ENCODE measurements at regions not wholly inside any gene's neighbourhood (a gene's known extent, or its start where the extent isn't known, plus 50 kb on each side); places are given as distances from the start of the nearest gene placed in this dataset.

- FAIRE-seq: peak; percentile 47
- WGBS (ENCODE audit: insufficient coverage, insufficient replicate concordance, low lambda C conversion rate, missing lambda C conversion rate): 0% methylated on average over 2 of the region's 2 CpGs
- no TSS peak for BruUV-seq (replicated peaks)
Measured at GRCh38 chr2:60353863-60354262, 199.6 kb downstream of the BCL11A start.

More at GRCh38 chr2:60353863-60354262, 199.6 kb downstream of the BCL11A start:
- ChIA-PET POLR2A (interaction anchor here (0.7 kb wide), 1 partner anchor 39 kb away, joined by 4 read pairs; no protein-coding TSS in a partner anchor), RAD21 (ENCODE audit: unreplicated experiment) (interaction anchor here (0.7 to 3.3 kb wide), 4 partner anchors 12 to 196 kb away, joined by 3 to 11 read pairs (median 6); no protein-coding TSS in a partner anchor), SMC1A (ENCODE audit: uncharacterized antibody, unreplicated experiment) (interaction anchor here (0.6 to 3.0 kb wide), 11 partner anchors 8 to 163 kb away, joined by 3 to 11 read pairs (median 4); no protein-coding TSS in a partner anchor), CTCF (interaction anchor here (1.2 to 1.8 kb wide), 6 partner anchors 12 to 103 kb away, joined by 3 to 6 read pairs (median 5); no protein-coding TSS in a partner anchor)
- no peak overlapping the region for H3K4me3 ChIP-seq
- peak overlapping the region; percentile 88 for H2AFZ ChIP-seq (ENCODE audit: control insufficient read depth, low read depth, low read length)
- intact Hi-C loops (cut with micrococcal nuclease; ENCODE audit: unreplicated experiment): loop anchor here (5.0 kb wide), 1 partner anchor 193 kb away; no protein-coding TSS in a partner anchor
- peaks cover 79% of the 10 kb centered on the region for H3K4me1 ChIP-seq (ENCODE audit: control insufficient read depth, insufficient read depth, low read length)
- H4K20me1 ChIP-seq (ENCODE audit: control insufficient read depth, insufficient read depth): no peaks in the 10 kb centered on the region
- TF ChIP-seq BHLHE40 (IDR thresholded peaks at IDR 0.05; ENCODE audit: borderline replicate concordance in 1 of 2, low read depth in 2 of 2, low read length in 1 of 2) (peak in 1 of 2 experiments; percentile 39; a peak in 1 of 4 replicates), SMC3 (IDR thresholded peaks at IDR 0.05; ENCODE audit: borderline replicate concordance, low read length) (peak; percentile 6; the same call in 1 of the 2 replicates), NFIC (IDR thresholded peaks at IDR 0.05; ENCODE audit: low read depth, low read length) (peak; percentile 67; the same call in 1 of the 2 replicates), SUZ12 (IDR thresholded peaks at IDR 0.05; ENCODE audit: unreplicated experiment) (no peak), ZBTB40 (IDR thresholded peaks at IDR 0.05; ENCODE audit: borderline replicate concordance) (no peak), EP300 (IDR thresholded peaks at IDR 0.05; ENCODE audit: borderline replicate concordance in 1 of 2, control insufficient read depth in 1 of 2, low read depth in 2 of 2, low read length in 2 of 2) (0 out of 4 replicates have a peak, but pooled peaks of 1 of the 2 experiments have one; percentile 21), YY1 (IDR thresholded peaks at IDR 0.05; ENCODE audit: low read depth, low read length) (peak; percentile 63; the same call in 1 of the 2 replicates), ZZZ3 (IDR thresholded peaks at IDR 0.05; ENCODE audit: control insufficient read depth, insufficient read length, low read depth) (no peak), MAX (IDR thresholded peaks at IDR 0.05; ENCODE audit: low read depth, low read length) (peak; percentile 31; the same call in 1 of the 2 replicates), MEF2A (IDR thresholded peaks at IDR 0.05; ENCODE audit: insufficient read depth, low read depth, low read length) (peak; percentile 63; the same call in 1 of the 2 replicates), MXI1 (IDR thresholded peaks at IDR 0.05; ENCODE audit: low read depth, low read length) (no peak), SMARCA5 (IDR thresholded peaks at IDR 0.05) (0 out of 2 replicates have a peak, but pooled peaks have one; percentile 33)
- DNase-seq (ENCODE audit: low read depth, low spot score) (peak; percentile 87), ATAC-seq (peak; percentile 52)
- in situ Hi-C loops (cut with MboI): no loop called here
- H3K27ac ChIP-seq (ENCODE audit: control insufficient read depth, insufficient read depth): peak overlapping the region; percentile 99
- no peaks in the 10 kb centered on the region for H3K36me3 ChIP-seq (ENCODE audit: control insufficient read depth in 2 of 2, insufficient read depth in 2 of 2, low read length in 1 of 2)
- H3K9ac ChIP-seq (ENCODE audit: control insufficient read depth, insufficient read depth, low read length): peak overlapping the region; percentile 90
- H3K4me2 ChIP-seq (ENCODE audit: control insufficient read depth, insufficient read depth): peak overlapping the region; percentile 84
- H3K27me3 ChIP-seq (replicated peaks in 1 of 2; ENCODE audit: control insufficient read depth in 2 of 2, insufficient read depth in 2 of 2, low read length in 1 of 2): no peaks in the 10 kb centered on the region
- H3K79me2 ChIP-seq (ENCODE audit: control insufficient read depth, insufficient read depth, low read length): peaks cover 1% of the 10 kb centered on the region; the same call in 1 of the 2 replicates
- H3K9me3 ChIP-seq (replicated peaks; ENCODE audit: control insufficient read depth, insufficient read depth, low read length): no peaks in the 10 kb centered on the region; the same call in none of the 3 replicates

All from GM12878 (cell line).